Tibial artery (tissue), 4 donors: ENCODE measurements at regions not wholly inside any gene's neighbourhood (a gene's known extent, or its start where the extent isn't known, plus 50 kb on each side); places are given as distances from the start of the nearest gene placed in this dataset.

Experiments
- DNase-seq, 2 donors: peaks; one replicate each; pipeline ENCODE4 v3.0.0-alpha.2; 2019
- H3K27ac ChIP-seq, 2 donors: fragments of 200-600 bp; sonication (generic) in 1 of 2; 1 replicate in 1 of 2; 2 replicates in 1 of 2; pipeline ENCODE4 v1.5.1; 2018 to 2019; ENCODE audit warnings: mild to moderate bottlenecking in 1 of 2
- H3K27me3 ChIP-seq, 2 donors: fragments of 200-600 bp; sonication (generic) in 1 of 2; one replicate each; pipeline versions ENCODE4 v1.5.1 to v1.6.0; 2016 to 2019
- H3K36me3 ChIP-seq, 3 donors: fragments of 200-600 bp; sonication (generic) in 2 of 3; one replicate each; pipeline ENCODE4 v1.5.1; 2016 to 2019; ENCODE audit warnings: mild to moderate bottlenecking in 2 of 3
- H3K4me1 ChIP-seq, 4 donors: fragments of 200-600 bp; sonication (generic) in 2 of 4; 1 replicate in 3 of 4; 2 replicates in 1 of 4; pipeline ENCODE4 v1.5.1; 2016 to 2019
- H3K4me3 ChIP-seq, 2 donors: fragments of 200-600 bp; sonication (generic) in 1 of 2; 1 replicate in 1 of 2; 2 replicates in 1 of 2; pipeline ENCODE4 v1.5.1; 2018 to 2019; ENCODE audit warnings: mild to moderate bottlenecking in 2 of 2
- H3K9me3 ChIP-seq, 3 donors: fragments of 200-600 bp; sonication (generic) in 1 of 3; one replicate each; pipeline ENCODE4 v1.5.1; 2016 to 2019
- intact Hi-C: fragments of 100-400 bp; cut with DNase I; formaldehyde crosslinking; loops from one replicate; pipeline ENCODE4 v1.15.0; 2023; ENCODE audit warnings: low total_unique reads
- TF ChIP-seq, protein P1 (sequence below), 2 experiments: fragments of 200-600 bp in 1 of 2; fragments of 450-650 bp in 1 of 2; IDR thresholded peaks; one replicate each; pipeline ENCODE4 v1.5.1; 2017 to 2019; ENCODE audit warnings: antibody characterized with exemption in 2 of 2, mild to moderate bottlenecking in 1 of 2, moderate library complexity in 1 of 2

DNA sequence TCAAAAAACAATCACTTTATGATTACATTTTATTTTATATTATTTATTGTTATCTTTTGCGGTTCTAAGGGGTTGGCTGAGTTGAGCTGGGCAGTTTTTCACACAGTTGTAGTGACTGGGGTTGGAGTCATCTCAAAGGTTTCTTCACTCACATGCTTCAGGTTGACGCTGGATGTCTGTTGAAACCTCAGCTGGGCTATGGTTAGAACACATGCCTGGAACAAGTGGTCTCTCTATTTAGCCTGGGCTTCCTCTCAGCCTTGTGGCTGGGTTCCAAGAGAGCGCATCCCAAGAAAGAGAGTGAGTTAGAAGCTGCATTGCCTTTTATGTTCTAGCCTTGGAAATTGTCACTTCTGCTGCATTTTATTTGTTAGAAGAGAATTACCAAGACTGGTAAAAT is 87.4 kb downstream of the CBLL2 start:
- H3K4me3 ChIP-seq: no peak overlapping the region
- TF ChIP-seq, protein P1, sequence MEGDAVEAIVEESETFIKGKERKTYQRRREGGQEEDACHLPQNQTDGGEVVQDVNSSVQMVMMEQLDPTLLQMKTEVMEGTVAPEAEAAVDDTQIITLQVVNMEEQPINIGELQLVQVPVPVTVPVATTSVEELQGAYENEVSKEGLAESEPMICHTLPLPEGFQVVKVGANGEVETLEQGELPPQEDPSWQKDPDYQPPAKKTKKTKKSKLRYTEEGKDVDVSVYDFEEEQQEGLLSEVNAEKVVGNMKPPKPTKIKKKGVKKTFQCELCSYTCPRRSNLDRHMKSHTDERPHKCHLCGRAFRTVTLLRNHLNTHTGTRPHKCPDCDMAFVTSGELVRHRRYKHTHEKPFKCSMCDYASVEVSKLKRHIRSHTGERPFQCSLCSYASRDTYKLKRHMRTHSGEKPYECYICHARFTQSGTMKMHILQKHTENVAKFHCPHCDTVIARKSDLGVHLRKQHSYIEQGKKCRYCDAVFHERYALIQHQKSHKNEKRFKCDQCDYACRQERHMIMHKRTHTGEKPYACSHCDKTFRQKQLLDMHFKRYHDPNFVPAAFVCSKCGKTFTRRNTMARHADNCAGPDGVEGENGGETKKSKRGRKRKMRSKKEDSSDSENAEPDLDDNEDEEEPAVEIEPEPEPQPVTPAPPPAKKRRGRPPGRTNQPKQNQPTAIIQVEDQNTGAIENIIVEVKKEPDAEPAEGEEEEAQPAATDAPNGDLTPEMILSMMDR (IDR thresholded peaks at IDR 0.05): no peak
- intact Hi-C loops: no loop called here
- no peak overlapping the region for H3K27ac ChIP-seq
- H3K27me3 ChIP-seq: no peaks in the 10 kb centered on the region
- H3K9me3 ChIP-seq: no peaks in the 10 kb centered on the region
- H3K36me3 ChIP-seq: no peaks in the 10 kb centered on the region
- DNase-seq: no peak
- no peaks in the 10 kb centered on the region for H3K4me1 ChIP-seq

DNA sequence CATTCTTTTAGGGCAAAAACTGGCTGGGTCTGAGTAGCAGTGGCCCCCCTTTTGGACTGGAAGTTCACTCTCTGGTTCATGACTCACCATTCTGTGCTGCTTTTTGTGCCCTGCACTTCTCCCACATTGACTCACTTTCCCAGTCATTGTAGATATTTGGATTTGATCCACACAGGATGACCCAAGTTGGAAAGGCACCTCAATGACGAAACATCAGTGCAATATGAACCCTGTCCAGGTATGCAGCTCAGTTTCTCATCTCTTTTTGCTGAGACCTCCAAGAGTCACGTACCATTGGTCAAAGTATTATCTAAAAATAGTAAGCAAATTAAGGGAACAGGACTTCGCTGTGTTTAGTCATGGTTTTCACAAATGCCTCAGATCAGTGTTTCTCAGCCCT is 92.7 kb downstream of the CBLL2 start:
- intact Hi-C loops: no loop called here
- TF ChIP-seq, protein P1 (IDR thresholded peaks at IDR 0.05): no peak
- no peak for DNase-seq
- Histone ChIP-seq H3K27me3 (no peaks in the 10 kb centered on the region), H3K27ac (no peak overlapping the region), H3K4me1 (no peaks in the 10 kb centered on the region), H3K36me3 (no peaks in the 10 kb centered on the region), H3K9me3 (no peaks in the 10 kb centered on the region), H3K4me3 (no peak overlapping the region)

DNA sequence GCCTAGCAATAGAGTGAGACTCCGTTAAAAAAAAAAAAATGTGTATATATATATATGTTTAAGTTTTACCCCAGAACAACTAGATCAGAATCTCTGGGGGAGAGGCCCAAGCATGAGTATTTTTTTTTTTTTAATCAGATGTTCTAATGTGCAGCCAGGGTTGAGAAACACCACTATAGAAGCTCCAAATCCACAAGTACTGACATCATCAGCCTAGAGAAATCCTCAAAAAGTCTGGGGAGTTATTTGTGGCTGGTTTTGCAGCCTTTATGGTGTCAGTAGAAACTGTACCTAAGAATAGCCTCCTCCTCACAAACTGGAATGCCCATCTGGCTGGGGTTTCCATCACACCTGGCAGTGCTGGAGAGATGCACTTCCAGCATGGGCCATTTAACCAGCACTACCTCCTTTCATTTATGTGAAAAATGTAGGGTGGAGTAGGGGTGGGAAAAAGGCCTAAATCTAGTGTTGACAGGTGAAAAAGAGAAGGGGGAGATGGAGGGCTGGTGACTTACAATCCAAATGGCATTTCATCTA is 93.5 kb downstream of the CBLL2 start:
- intact Hi-C loops: no loop called here
- H3K27ac ChIP-seq: no peak overlapping the region
- DNase-seq: no peak
- H3K4me3 ChIP-seq: no peak overlapping the region
- H3K36me3 ChIP-seq: no peaks in the 10 kb centered on the region
- TF ChIP-seq, protein P1 (IDR thresholded peaks at IDR 0.05): no peak
- H3K9me3 ChIP-seq: no peaks in the 10 kb centered on the region
- no peaks in the 10 kb centered on the region for H3K4me1 ChIP-seq
- H3K27me3 ChIP-seq: no peaks in the 10 kb centered on the region

DNA sequence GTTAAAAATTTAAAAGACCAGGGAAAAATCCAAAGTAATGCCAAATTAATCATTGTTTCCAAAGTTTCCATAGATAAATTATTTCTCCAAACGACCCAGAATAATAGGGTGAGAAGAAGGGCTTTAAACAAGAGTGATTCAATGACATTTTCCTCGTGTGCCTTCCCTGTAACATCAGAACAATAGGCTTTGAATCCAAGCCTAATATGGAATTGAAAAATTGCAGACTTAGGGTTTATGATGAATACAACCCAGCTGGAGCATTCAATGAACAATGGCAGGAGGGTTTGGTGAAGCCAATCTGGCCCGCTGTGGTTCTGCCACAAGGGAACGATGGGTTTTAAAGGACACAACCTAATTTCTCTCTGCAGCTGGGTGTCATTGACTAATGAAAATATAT is 94.2 kb downstream of the CBLL2 start:
- Histone ChIP-seq H3K4me3 (no peak overlapping the region), H3K27ac (no peak overlapping the region), H3K9me3 (no peaks in the 10 kb centered on the region), H3K36me3 (no peaks in the 10 kb centered on the region), H3K27me3 (no peaks in the 10 kb centered on the region), H3K4me1 (no peaks in the 10 kb centered on the region)
- intact Hi-C loops: no loop called here
- DNase-seq: no peak
- TF ChIP-seq, protein P1 (IDR thresholded peaks at IDR 0.05): no peak

DNA sequence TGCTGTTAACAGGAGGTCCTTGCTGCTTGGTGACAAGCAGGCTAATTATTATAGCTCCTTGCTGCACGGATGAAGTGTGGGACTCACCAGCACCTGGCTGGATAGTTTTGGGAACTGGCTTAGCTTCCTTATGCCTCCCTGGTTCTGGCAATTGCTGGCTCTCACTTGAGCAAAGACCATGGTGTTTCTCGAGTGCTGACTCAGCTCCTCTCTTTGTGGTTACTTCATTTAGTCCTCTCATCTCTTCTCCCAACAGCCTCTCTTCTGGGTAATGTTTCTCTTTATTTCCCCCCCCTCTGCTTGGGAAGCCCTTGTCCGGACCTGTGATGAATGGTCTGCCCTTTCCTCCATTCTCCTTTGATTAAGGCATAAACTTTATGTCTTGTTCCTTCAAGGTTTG is 100.4 kb downstream of the CBLL2 start:
- Histone ChIP-seq H3K4me1 (no peaks in the 10 kb centered on the region), H3K27ac (no peak overlapping the region), H3K4me3 (no peak overlapping the region), H3K36me3 (no peaks in the 10 kb centered on the region), H3K27me3 (no peaks in the 10 kb centered on the region), H3K9me3 (no peaks in the 10 kb centered on the region)
- no peak for DNase-seq
- TF ChIP-seq, protein P1 (IDR thresholded peaks at IDR 0.05): no peak
- intact Hi-C loops: no loop called here

DNA sequence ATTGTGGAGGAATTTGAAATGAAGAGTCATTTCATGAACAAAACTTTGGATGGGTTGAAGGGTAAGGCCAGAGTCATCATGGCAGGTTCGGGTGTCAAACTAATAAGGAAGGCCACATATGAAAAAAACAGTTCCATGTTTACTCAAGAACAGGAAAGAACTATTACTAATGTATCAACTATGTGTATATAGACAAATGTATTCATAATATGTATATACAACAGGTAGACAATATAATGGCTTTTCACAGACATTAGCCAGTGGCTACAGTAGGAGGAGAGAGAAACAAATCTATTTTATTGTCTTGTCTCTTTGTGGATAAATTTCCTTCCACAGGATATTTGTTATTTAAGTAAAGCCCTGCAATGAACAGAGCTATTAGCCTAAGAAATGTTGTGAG is 101.1 kb downstream of the CBLL2 start:
- H3K4me1 ChIP-seq: no peaks in the 10 kb centered on the region
- TF ChIP-seq, protein P1 (IDR thresholded peaks at IDR 0.05): no peak
- no peaks in the 10 kb centered on the region for H3K36me3 ChIP-seq
- no peak overlapping the region for H3K27ac ChIP-seq
- H3K4me3 ChIP-seq: no peak overlapping the region
- DNase-seq: no peak
- H3K27me3 ChIP-seq: no peaks in the 10 kb centered on the region
- intact Hi-C loops: no loop called here
- H3K9me3 ChIP-seq: no peaks in the 10 kb centered on the region
